ENCODE measurements at regions not wholly inside any gene's neighbourhood (a gene's known extent, or its start where the extent isn't known, plus 50 kb on each side); places are given as distances from the start of the nearest gene placed in this dataset.

- H3K9me3 ChIP-seq (replicated peaks; ENCODE audit: control insufficient read depth, insufficient read depth, low read depth, low read length) = no peaks in the 10 kb centered on the region
- in situ Hi-C loops (cut with MboI) = no loop called here
- intact Hi-C loops (cut with micrococcal nuclease) = no loop called here
- 88% methylated on average over 13 of the region's 18 CpGs for WGBS (ENCODE audit: insufficient coverage, low coverage, missing lambda C conversion rate)
- H3K27ac ChIP-seq (ENCODE audit: extremely low read depth, low read depth, low read length) = no peak overlapping the region
- no TSS peak for BruUV-seq (replicated peaks)
- H3K36me3 ChIP-seq (ENCODE audit: control insufficient read depth, insufficient read depth, low read length) = no peaks in the 10 kb centered on the region
- no peak overlapping the region for H3K9ac ChIP-seq (ENCODE audit: insufficient read depth in 1 of 2, low read depth in 2 of 2, low read length in 2 of 2)
- H3K27me3 ChIP-seq (ENCODE audit: control insufficient read depth in 2 of 2, insufficient read depth in 2 of 2, low read length in 2 of 2) = no peaks in the 10 kb centered on the region
- H3K4me1 ChIP-seq (replicated peaks in 1 of 2; ENCODE audit: control insufficient read depth in 2 of 2, insufficient read depth in 2 of 2, low read length in 2 of 2) = no peaks in the 10 kb centered on the region; a peak in 1 of 5 replicates
- H4K20me1 ChIP-seq (replicated peaks; ENCODE audit: control insufficient read depth, insufficient read depth, low read length) = no peaks in the 10 kb centered on the region
- DNase-seq (ENCODE audit: extremely low read depth in 1 of 4, low spot score in 3 of 4) (no peak), FAIRE-seq (no peak), ATAC-seq (no peak)
- no peak for TF ChIP-seq SMC3 (conservative IDR thresholded peaks at IDR 0.05; ENCODE audit: insufficient read depth, low read depth, low read length)
- no peak for TF ChIP-seq ATF7 (IDR thresholded peaks at IDR 0.05)
- no peak for TF ChIP-seq NKRF (IDR thresholded peaks at IDR 0.05; ENCODE audit: borderline replicate concordance)
- TF ChIP-seq ATF4 (CRISPR knock-in tag; IDR thresholded peaks at IDR 0.05) = no peak
- no peak for TF ChIP-seq RBM17 (IDR thresholded peaks at IDR 0.05; ENCODE audit: borderline replicate concordance, low read depth, low read length)
- no peak for TF ChIP-seq NCOA1 (IDR thresholded peaks at IDR 0.05; ENCODE audit: low read depth)
- TF ChIP-seq SIRT6 (IDR thresholded peaks at IDR 0.05; ENCODE audit: low read depth, low read length) = no peak
- TF ChIP-seq CBX3 (IDR thresholded peaks at IDR 0.05; ENCODE audit: borderline replicate concordance in 1 of 2, low read length in 2 of 2) = no peak
- no peak for TF ChIP-seq KLF13 (tag; IDR thresholded peaks at IDR 0.05; ENCODE audit: borderline replicate concordance, low read depth)
- TF ChIP-seq HDGF (IDR thresholded peaks at IDR 0.05) = no peak
- no peak for TF ChIP-seq DPF2 (IDR thresholded peaks at IDR 0.05)
- no peak for TF ChIP-seq MIER1 (IDR thresholded peaks at IDR 0.05; ENCODE audit: low read depth)
- no peaks in the 10 kb centered on the region for H3K9me1 ChIP-seq (ENCODE audit: control insufficient read depth, insufficient read depth, low read length)
- 0 out of 2 replicates have a peak overlapping the region, but pooled peaks have one; percentile 40 for H2AFZ ChIP-seq (ENCODE audit: low read depth, low read length)
- H3K79me2 ChIP-seq (ENCODE audit: control insufficient read depth, insufficient read depth, low read length) = no peaks in the 10 kb centered on the region
- POLR2A ChIA-PET = no interaction called here
- CTCF ChIA-PET (ENCODE audit: low intra/inter-chr PET ratio) = interaction anchor here (0.6 kb wide), 1 partner anchor 230 kb away, joined by 3 read pairs; no protein-coding TSS in a partner anchor
- no peak overlapping the region for H3K4me2 ChIP-seq (ENCODE audit: insufficient read depth, low read length)
- no peak overlapping the region for H3K4me3 ChIP-seq
Measured at GRCh38 chr2:239892441-239893235, 132.5 kb downstream of the NDUFA10 start.
